NCI-H1694 treated with DMSO at 0.1 percent for 48 hours (cell line): ENCODE measurements at regions not wholly inside any gene's neighbourhood (a gene's known extent, or its start where the extent isn't known, plus 50 kb on each side); places are given as distances from the start of the nearest gene placed in this dataset.
"Not testable (repeated sequence)": the region's sequence is repeated elsewhere in the genome, so short reads cannot be mapped to it uniquely, and the experiment has no call there.

ENCODE experiments used
- DNase-seq: peaks from one replicate; lab custom pipeline; 2025; lab: John Stamatoyannopoulos, UW

GRCh38 chr14:49367696-49368095 is 218.5 kb downstream of the RPS29 start:
- no peak for DNase-seq

DNA sequence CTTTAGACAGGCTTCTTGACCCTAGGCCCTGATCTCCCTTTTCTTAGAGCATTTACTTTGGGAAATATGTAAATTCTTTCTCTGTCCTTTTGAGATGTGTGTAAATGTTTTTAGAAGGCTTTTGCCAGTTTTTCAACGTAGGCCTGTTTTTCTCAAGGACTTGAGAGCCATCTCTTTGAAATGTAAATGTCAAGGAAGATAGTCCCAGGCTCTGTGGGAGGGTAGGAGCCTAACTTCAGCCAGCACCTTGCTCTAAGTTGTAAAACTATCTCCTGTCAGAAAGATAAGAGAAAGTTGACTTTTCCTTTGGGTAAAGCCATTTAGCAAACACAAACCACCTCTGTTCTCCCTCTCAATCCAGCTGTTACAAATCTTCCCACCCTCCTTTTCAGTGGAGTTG is 219.8 kb downstream of the RPS29 start:
- no peak for DNase-seq

DNA sequence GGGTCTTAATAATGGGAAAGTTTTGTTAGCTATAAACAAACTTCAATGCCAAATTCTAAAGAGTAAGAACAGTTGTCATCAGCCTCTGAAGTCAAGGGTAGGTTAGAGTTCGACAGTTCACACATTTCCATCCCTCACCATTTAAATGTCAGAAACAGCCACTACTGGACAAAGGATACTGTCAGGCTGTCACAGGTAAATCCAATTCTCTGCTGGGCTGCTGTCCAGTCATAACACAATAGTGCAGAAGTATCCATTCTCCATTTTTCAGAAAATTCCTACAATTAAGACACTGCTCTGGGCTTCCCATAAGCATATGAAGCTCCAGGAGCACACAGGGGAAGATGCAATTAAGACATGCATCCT is 221.4 kb downstream of the RPS29 start:
- DNase-seq: no peak

- DNase-seq: no peak
Observed at GRCh38 chr14:49363821-49364751, 222.1 kb downstream of the RPS29 start.

- no peak for DNase-seq
Observed at GRCh38 chr14:49362916-49363315, 223.3 kb downstream of the RPS29 start.

DNA sequence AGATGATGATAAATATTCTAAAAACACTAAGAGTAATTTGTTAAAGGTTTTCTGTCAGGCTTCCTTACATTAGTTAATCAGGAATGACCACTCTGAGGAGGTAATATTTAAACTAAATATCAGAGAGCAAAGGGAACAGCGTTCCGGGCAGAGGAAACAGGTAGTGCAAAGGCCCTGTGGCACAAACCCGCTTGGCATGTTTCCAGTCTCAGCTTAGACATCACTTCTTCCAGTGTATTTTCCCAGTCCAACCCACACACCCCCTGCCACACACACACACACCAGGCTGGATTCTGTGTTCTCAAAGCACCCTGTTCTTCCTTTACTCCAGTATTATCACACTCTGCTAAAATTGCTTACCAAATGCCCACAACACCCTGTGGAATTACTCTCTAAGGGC is 247.1 kb downstream of the RPS29 start:
- DNase-seq: no peak

DNA sequence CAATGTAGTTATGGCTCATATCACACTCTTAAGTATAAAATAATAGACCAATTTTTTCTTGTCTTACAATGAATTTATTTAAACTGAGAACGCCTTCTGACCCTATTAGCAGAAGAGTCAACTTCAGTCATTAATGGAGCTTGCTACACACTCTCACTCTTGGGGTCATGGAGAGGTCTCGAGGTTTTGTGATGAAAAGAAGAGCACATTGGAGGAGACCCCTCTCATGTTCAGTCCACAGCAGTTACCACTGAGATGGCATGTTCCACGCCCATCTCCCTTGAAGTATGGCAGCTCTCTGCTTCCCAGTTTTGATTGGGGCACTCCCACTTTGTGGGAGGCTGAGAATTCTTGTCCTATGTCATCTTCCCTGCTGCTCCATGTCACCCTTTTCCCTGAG is 266.4 kb downstream of the RPS29 start:
- DNase-seq: no peak

- DNase-seq: no peak
Observed at GRCh38 chr14:49315570-49315969, 270.6 kb downstream of the RPS29 start.

DNA sequence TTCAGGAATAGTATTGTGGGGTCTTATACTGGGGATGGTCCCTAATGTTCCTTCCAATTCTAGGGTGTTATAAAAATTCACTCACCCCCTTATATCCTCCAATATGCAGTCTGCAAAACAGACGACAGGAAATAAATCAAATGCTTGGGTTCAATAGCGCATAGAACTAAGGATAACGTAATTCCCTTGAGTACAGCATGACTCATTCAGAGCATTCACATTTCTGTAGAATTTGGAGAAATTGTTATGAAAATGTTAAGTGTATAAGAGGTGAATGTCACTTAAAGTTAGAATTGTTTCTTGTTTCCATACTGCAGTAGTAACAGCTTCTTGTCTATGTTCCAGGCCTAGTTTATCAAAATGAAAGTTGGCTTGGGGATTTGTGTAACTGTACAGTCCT is 271.4 kb downstream of the RPS29 start:
- DNase-seq: no peak

GRCh38 chr14:49313108-49313507 is 273.1 kb downstream of the RPS29 start:
- no peak for DNase-seq

DNA sequence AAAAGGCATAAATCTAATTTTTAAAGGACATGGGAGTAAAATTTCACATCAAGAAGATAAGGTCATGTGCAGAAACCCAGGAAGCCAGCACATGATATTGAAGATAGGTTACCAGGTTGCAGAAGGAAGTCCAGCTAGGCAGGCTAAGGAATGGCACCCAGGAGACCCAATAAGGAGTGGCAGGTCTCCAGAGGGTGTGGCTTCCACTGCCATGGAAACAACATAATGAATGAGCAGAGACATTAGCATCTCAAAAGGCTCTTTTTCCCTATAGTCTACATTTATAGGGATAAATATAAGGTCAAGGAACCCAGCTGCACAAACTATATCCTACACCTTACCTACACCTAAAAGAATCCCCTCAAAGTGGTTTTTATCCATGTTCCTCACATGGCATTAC is 275.9 kb downstream of the RPS29 start:
- no peak for DNase-seq

GRCh38 chr14:49306152-49306751 is 279.9 kb downstream of the RPS29 start:
- DNase-seq: peak; percentile 59

GRCh38 chr14:49303946-49304516 is 282.1 kb downstream of the RPS29 start:
- peak; percentile 68 for DNase-seq

DNA sequence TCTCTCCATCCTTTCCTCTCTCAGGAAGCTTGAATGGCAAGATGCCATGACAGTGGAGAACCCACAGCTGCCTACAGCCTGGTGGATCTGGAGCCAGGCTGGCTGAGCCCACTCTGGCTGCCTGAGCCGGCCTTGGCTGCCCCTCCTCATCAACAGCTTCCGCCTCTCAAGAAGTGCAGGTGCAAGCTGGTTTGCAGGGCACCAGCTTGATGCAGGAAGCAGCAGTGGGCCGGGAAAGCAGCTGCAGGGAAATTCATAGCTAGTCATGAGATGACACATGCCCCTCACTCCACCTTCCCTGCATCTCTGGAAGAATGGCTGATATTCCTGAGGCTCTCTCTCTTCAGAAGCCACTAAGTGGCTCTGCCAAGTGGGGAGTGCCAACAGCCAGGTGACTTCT is 289.1 kb downstream of the RPS29 start:
- DNase-seq: no peak

GRCh38 chr14:49294621-49295148 is 291.5 kb downstream of the RPS29 start:
- no peak for DNase-seq

- DNase-seq: no peak
Observed at GRCh38 chr14:49287004-49287403, 299.2 kb downstream of the RPS29 start.

GRCh38 chr14:49286257-49286983 is 299.8 kb downstream of the RPS29 start:
- no peak for DNase-seq

DNA sequence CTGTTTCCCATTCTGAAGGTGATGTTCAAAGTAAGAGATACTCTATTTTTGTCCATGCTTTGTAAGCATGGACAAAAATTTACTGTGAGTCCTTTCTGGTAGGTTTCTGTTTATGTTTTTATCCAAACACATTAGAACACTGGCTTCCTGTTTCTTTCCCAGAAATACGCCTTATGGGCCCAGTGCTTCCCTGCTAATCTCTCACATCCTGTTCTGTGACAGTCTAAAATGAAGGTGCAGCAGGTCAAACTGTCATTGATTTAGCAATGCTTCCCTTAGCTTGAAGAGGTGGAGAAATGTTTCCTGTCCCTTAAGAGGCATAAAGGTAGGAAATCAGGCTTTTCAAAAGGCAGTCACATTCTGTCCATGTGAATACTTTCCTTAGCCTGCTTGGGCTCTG is 305.6 kb downstream of the RPS29 start:
- no peak for DNase-seq

- DNase-seq: no peak
Observed at GRCh38 chr14:49250517-49250916, 335.7 kb downstream of the RPS29 start.

DNA sequence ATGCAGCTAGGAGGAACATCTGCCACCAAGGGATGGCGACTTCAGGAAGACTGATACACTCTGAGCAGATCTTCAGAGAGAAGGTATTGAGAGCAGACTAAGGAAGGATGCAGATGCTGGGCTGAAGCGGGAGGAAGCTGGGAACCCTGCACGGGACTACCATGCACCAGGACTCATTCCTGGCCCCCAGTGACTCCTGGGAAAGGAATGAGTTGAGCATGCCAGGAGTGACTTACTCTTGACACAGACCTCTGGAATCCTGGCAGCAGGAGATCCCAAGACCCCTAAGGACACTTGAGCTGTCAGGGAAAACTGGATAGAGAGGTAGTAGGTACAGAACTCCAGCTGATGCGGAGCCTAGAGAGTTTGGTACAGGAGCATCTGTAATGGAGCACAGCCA is 336.1 kb downstream of the RPS29 start:
- no peak for DNase-seq

DNA sequence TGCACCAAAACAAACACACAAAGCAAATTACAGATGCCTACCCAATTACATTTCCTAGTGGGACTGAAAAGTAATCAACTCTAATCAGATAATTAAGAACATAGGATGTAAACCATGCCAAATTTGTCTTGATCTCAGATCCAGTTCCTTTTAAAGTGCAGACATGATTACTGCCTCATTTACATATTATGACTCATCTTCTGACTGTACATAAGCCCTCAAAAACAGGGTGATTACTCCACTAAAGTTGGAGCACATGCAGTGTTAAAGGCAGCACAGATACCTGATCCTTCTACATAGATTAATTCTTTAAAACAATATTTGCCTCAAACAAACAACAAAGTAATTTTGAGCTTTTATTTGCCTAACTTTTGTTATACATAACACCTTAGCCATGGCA is 337.2 kb downstream of the RPS29 start:
- DNase-seq: no peak

- not testable (repeated sequence) for DNase-seq
Observed at GRCh38 chr14:49243777-49244176, 342.4 kb downstream of the RPS29 start.
